ENCODE measurements at regions not wholly inside any gene's neighbourhood (a gene's known extent, or its start where the extent isn't known, plus 50 kb on each side); places are given as distances from the start of the nearest gene placed in this dataset.

GRCh38 chr3:139264375-139264774 is 79.4 kb upstream of the MRPS22 start:
- no peaks in the 10 kb centered on the region for H4K20me1 ChIP-seq (ENCODE audit: insufficient read depth, low read length)
- TF ChIP-seq CTCF (conservative IDR thresholded peaks at IDR 0.05; ENCODE audit: low read length): no peak
- TF ChIP-seq EZH2phosphoT487 (IDR thresholded peaks at IDR 0.05; ENCODE audit: borderline replicate concordance, low read depth, low read length): no peak
- BruUV-seq (replicated peaks): no TSS peak

GRCh38 chr3:139265131-139266016 is 78.4 kb upstream of the MRPS22 start:
- H3K4me2 ChIP-seq (ENCODE audit: low read length): no peak overlapping the region
- TF ChIP-seq EZH2phosphoT487 (IDR thresholded peaks at IDR 0.05; ENCODE audit: borderline replicate concordance, low read depth, low read length) (no peak), CTCF (conservative IDR thresholded peaks at IDR 0.05; ENCODE audit: low read length) (no peak)
- H3K9me3 ChIP-seq (ENCODE audit: low read length): no peaks in the 10 kb centered on the region
- ChIA-PET POLR2A (no interaction called here), CTCF (ENCODE audit: unreplicated experiment) (no interaction called here)
- no peaks in the 10 kb centered on the region for H3K4me1 ChIP-seq (ENCODE audit: insufficient read depth, low read length, poor library complexity, severe bottlenecking)
- no TSS peak for BruUV-seq (replicated peaks)
- intact Hi-C loops (cut with micrococcal nuclease; ENCODE audit: unreplicated experiment): no loop called here
- H2AFZ ChIP-seq (ENCODE audit: low read length): no peak overlapping the region
- no peaks in the 10 kb centered on the region for H3K36me3 ChIP-seq (ENCODE audit: insufficient read depth, low read length)
- no peaks in the 10 kb centered on the region for H4K20me1 ChIP-seq (ENCODE audit: insufficient read depth, low read length)
- no peaks in the 10 kb centered on the region for H3K79me2 ChIP-seq (ENCODE audit: insufficient read depth, low read depth, low read length)
- H3K4me3 ChIP-seq (ENCODE audit: low read depth, low read length, poor library complexity, severe bottlenecking): no peak overlapping the region
- no peak for DNase-seq (ENCODE audit: low spot score)
- no peak overlapping the region for H3K27ac ChIP-seq (ENCODE audit: low read depth, low read length, poor library complexity, severe bottlenecking)
- H3K9me2 ChIP-seq (ENCODE audit: insufficient read depth, low read length): no peaks in the 10 kb centered on the region

More at GRCh38 chr3:139264375-139264774, 79.4 kb upstream of the MRPS22 start:
- ChIA-PET CTCF (ENCODE audit: unreplicated experiment) (no interaction called here), POLR2A (no interaction called here)
- no peak for DNase-seq (ENCODE audit: low spot score)
- Histone ChIP-seq H3K4me2 (ENCODE audit: low read length) (no peak overlapping the region), H3K36me3 (ENCODE audit: insufficient read depth, low read length) (no peaks in the 10 kb centered on the region), H3K79me2 (ENCODE audit: insufficient read depth, low read depth, low read length) (no peaks in the 10 kb centered on the region), H3K27ac (ENCODE audit: low read depth, low read length, poor library complexity, severe bottlenecking) (no peak overlapping the region), H3K4me3 (ENCODE audit: low read depth, low read length, poor library complexity, severe bottlenecking) (no peak overlapping the region), H3K4me1 (ENCODE audit: insufficient read depth, low read length, poor library complexity, severe bottlenecking) (no peaks in the 10 kb centered on the region), H3K9me3 (ENCODE audit: low read length) (no peaks in the 10 kb centered on the region), H2AFZ (ENCODE audit: low read length) (no peak overlapping the region), H3K9me2 (ENCODE audit: insufficient read depth, low read length) (no peaks in the 10 kb centered on the region)
- intact Hi-C loops (cut with micrococcal nuclease; ENCODE audit: unreplicated experiment): no loop called here
